ENCODE measurements at regions not wholly inside any gene's neighbourhood (a gene's known extent, or its start where the extent isn't known, plus 50 kb on each side); places are given as distances from the start of the nearest gene placed in this dataset.
A peak's percentile ranks its signal among the peaks of the same experiment; 100 is the strongest.

- TF ChIP-seq RERE (CRISPR knock-in tag; IDR thresholded peaks at IDR 0.05; ENCODE audit: low read depth): no peak
- TF ChIP-seq ZFP37 (CRISPR knock-in tag; IDR thresholded peaks at IDR 0.05; ENCODE audit: borderline replicate concordance): no peak
- no peak for TF ChIP-seq NR2F2 (IDR thresholded peaks at IDR 0.05; ENCODE audit: borderline replicate concordance, low read depth)
- no peak for TF ChIP-seq ZNF704 (CRISPR knock-in tag; IDR thresholded peaks at IDR 0.05; ENCODE audit: borderline replicate concordance)
- no peak for TF ChIP-seq HBP1 (CRISPR knock-in tag; IDR thresholded peaks at IDR 0.05; ENCODE audit: low read depth)
- no peak for TF ChIP-seq ZGPAT (CRISPR knock-in tag; IDR thresholded peaks at IDR 0.05)
- TF ChIP-seq MAFG (CRISPR knock-in tag; IDR thresholded peaks at IDR 0.05): no peak
- TF ChIP-seq RARA (CRISPR knock-in tag; IDR thresholded peaks at IDR 0.05): 0 out of 2 replicates have a peak, but pooled peaks have one; percentile 7
- 0 out of 2 replicates have a peak, but pooled peaks have one; percentile 7 for TF ChIP-seq ZNF644 (CRISPR knock-in tag; IDR thresholded peaks at IDR 0.05; ENCODE audit: low read depth)
- no peak for TF ChIP-seq RAD51 (IDR thresholded peaks at IDR 0.05; ENCODE audit: borderline replicate concordance)
- no peak for TF ChIP-seq THRA (CRISPR knock-in tag; IDR thresholded peaks at IDR 0.05; ENCODE audit: borderline replicate concordance)
- no peak for TF ChIP-seq ZBTB49 (CRISPR knock-in tag; IDR thresholded peaks at IDR 0.05; ENCODE audit: borderline replicate concordance)
- TF ChIP-seq NFYB (CRISPR knock-in tag; IDR thresholded peaks at IDR 0.05): no peak
- TF ChIP-seq GTF2F1 (IDR thresholded peaks at IDR 0.05; ENCODE audit: low read length): no peak
- TF ChIP-seq ZNF777 (CRISPR knock-in tag; IDR thresholded peaks at IDR 0.05): no peak
- TF ChIP-seq FOXA3 (CRISPR knock-in tag; IDR thresholded peaks at IDR 0.05): peak; percentile 50
These were observed 62.7 kb downstream of the TTC6 start (continued) for GRCh38 chr14:37658156-37658555.
